Lung (tissue), 11 donors: ENCODE measurements at regions not wholly inside any gene's neighbourhood (a gene's known extent, or its start where the extent isn't known, plus 50 kb on each side); places are given as distances from the start of the nearest gene placed in this dataset.

Experiments used
- ATAC-seq: fragments of 200-7000 bp; cut with Tn5 transposase; one replicate; pipeline ENCODE4 v1.9.1; 2020; ENCODE audit warnings: moderate number of reproducible peaks; ENCODE audit not compliant: insufficient read depth, low FRiP score
- DNase-seq, 3 donors: peaks; one replicate each; pipeline ENCODE4 v3.0.0-alpha.2; 2013 to 2017
- H3K27ac ChIP-seq, 2 donors: one replicate each; pipeline ENCODE4 v1.5.1; 2013; ENCODE audit warnings: mild to moderate bottlenecking in 2 of 2, moderate library complexity in 2 of 2, control low read depth in 1 of 2, inconsistent platforms in 1 of 2, low read depth in 1 of 2, low read length in 1 of 2
- H3K27me3 ChIP-seq, 3 donors: one replicate each; pipeline ENCODE4 v1.5.1; 2013; ENCODE audit warnings: low read length in 2 of 3; ENCODE audit not compliant: control insufficient read depth in 3 of 3, insufficient read depth in 3 of 3
- H3K36me3 ChIP-seq, 4 donors: one replicate each; pipeline ENCODE4 v1.5.1; 2013; ENCODE audit warnings: low read length in 4 of 4, mild to moderate bottlenecking in 1 of 4, moderate library complexity in 1 of 4; ENCODE audit not compliant: control insufficient read depth in 4 of 4, insufficient read depth in 4 of 4
- H3K4me1 ChIP-seq, 5 donors: one replicate each; pipeline ENCODE4 v1.5.1; 2013; ENCODE audit warnings: low read length in 5 of 5, mild to moderate bottlenecking in 2 of 5, moderate library complexity in 1 of 5; ENCODE audit not compliant: control insufficient read depth in 5 of 5, insufficient read depth in 5 of 5
- H3K4me3 ChIP-seq: one replicate; pipeline ENCODE4 v1.5.1; 2013; ENCODE audit warnings: mild to moderate bottlenecking, control low read depth, moderate library complexity
- H3K9ac ChIP-seq, 2 donors: one replicate each; pipeline ENCODE4 v1.5.1; 2013; ENCODE audit warnings: low read length in 2 of 2, control low read depth in 1 of 2; ENCODE audit not compliant: insufficient read depth in 1 of 2
- H3K9me3 ChIP-seq, 4 donors: one replicate each; pipeline ENCODE4 v1.5.1; 2013; ENCODE audit warnings: low read length in 3 of 4, mild to moderate bottlenecking in 1 of 4, moderate library complexity in 1 of 4; ENCODE audit not compliant: control insufficient read depth in 4 of 4, insufficient read depth in 3 of 4
- whole genome bisulfite sequencing, 2 donors: extraction: QIAGEN DNeasy Blood & Tissue Kit; methylation state at CpG; one replicate each; pipeline ENCODE4 v1.1.7; 2013; 5-methylcytosine and 5-hydroxymethylcytosine counted together
- TF ChIP-seq, protein P1 (sequence below): IDR thresholded peaks from 2 replicates; pipeline ENCODE4 v1.5.1; 2012; ENCODE audit warnings: mild to moderate bottlenecking; ENCODE audit errors: control extremely low read depth, extremely low read depth
- donor health status: control.
- donor health status: control.
- donor health status: Bipolar disorder and iron deficiency.
- donor health status: healthy.
- donor health status: DM: yes; HTN: yes; CAD: no.

DNA sequence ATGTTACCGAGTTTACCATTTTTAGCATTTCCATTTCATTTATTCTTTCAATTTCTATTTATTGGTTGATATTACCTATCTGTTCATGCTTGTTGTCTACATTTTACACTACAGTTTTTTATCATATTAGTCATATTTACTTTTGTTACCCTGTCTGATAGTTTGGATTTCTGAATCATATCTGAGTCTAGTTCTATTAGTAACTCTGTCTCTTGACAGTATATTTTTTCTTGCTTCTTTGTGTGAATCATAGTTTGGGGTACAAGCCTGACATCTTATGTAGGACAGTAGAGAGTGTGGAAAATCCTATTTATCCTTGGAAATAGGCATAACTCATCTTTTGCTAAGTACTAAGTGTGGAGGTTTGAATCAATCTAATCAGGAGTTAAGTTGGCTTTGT is 263.9 kb upstream of the SESN3 start:
- Histone ChIP-seq H3K27ac (no peak overlapping the region), H3K27me3 (no peaks in the 10 kb centered on the region), H3K9ac (no peak overlapping the region), H3K36me3 (no peaks in the 10 kb centered on the region), H3K4me3 (no peak overlapping the region), H3K4me1 (peaks cover 0 to 2% (median 0%) of the 10 kb centered on the region in 5 donors), H3K9me3 (peaks cover 0 to 3% (median 0%) of the 10 kb centered on the region in 4 donors)
- DNase-seq, result no peak
- no peak for ATAC-seq
- TF ChIP-seq, protein P1, sequence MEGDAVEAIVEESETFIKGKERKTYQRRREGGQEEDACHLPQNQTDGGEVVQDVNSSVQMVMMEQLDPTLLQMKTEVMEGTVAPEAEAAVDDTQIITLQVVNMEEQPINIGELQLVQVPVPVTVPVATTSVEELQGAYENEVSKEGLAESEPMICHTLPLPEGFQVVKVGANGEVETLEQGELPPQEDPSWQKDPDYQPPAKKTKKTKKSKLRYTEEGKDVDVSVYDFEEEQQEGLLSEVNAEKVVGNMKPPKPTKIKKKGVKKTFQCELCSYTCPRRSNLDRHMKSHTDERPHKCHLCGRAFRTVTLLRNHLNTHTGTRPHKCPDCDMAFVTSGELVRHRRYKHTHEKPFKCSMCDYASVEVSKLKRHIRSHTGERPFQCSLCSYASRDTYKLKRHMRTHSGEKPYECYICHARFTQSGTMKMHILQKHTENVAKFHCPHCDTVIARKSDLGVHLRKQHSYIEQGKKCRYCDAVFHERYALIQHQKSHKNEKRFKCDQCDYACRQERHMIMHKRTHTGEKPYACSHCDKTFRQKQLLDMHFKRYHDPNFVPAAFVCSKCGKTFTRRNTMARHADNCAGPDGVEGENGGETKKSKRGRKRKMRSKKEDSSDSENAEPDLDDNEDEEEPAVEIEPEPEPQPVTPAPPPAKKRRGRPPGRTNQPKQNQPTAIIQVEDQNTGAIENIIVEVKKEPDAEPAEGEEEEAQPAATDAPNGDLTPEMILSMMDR, result no peak
- WGBS, 2 donors, result 97 to 98% methylated on average over 1 of the region's 1 CpG

DNA sequence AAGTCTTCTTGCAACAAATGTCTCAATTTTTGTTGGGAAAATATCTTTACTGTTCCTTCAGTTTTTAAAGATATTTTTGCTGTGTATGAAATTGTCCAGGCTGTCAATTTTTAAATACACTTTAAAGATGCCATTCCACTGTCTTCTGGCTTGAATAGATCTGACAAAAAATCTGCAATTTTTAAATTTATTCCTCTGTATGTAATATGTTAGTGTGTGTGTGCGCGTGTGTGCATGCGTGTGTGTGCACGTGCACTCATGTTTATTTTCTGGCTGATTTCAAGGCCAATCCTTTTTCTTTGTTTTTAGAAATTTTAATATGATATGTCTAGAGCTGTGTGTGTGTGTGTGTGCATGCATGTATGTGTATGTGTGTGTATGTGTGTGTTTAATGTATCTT is 263.2 kb upstream of the SESN3 start:
- Histone ChIP-seq H3K4me3 (no peak overlapping the region), H3K36me3 (no peaks in the 10 kb centered on the region), H3K9ac (no peak overlapping the region), H3K9me3 (peaks cover 0 to 3% (median 0%) of the 10 kb centered on the region in 4 donors), H3K4me1 (peaks cover 0 to 2% (median 0%) of the 10 kb centered on the region in 5 donors), H3K27me3 (no peaks in the 10 kb centered on the region), H3K27ac (no peak overlapping the region)
- TF ChIP-seq, protein P1, result no peak
- ATAC-seq (no peak), DNase-seq (no peak)
- 96 to 98% methylated on average over 4 of the region's 4 CpGs for WGBS, 2 donors

DNA sequence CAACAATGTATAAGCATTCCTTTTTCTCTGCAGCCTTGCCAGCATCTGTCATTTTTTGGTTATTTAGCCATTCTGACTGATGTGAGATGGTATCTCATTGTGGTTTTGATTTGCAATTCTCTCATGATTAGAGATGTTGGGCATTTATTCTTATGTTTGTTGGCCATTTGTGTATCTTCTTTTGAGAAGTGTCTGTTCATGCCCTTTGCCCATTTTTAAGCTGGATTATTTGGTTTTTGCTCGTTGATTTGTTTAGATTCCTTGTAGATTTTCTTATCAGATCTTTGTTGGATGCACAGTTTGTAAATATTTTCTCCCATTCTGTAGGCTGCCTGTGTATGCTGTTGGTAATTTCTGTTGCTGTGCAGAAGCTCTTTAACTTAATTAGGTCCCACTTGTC is 259.6 kb upstream of the SESN3 start:
- Histone ChIP-seq H3K4me1 (no peaks in the 10 kb centered on the region), H3K9me3 (peaks cover 0 to 3% (median 0%) of the 10 kb centered on the region in 4 donors), H3K4me3 (no peak overlapping the region), H3K9ac (no peak overlapping the region), H3K27ac (no peak overlapping the region), H3K27me3 (no peaks in the 10 kb centered on the region), H3K36me3 (no peaks in the 10 kb centered on the region)
- WGBS, 2 donors, result 64 to 77% methylated on average over 1 of the region's 1 CpG
- DNase-seq, result no peak
- TF ChIP-seq, protein P1, result no peak
- no peak for ATAC-seq

DNA sequence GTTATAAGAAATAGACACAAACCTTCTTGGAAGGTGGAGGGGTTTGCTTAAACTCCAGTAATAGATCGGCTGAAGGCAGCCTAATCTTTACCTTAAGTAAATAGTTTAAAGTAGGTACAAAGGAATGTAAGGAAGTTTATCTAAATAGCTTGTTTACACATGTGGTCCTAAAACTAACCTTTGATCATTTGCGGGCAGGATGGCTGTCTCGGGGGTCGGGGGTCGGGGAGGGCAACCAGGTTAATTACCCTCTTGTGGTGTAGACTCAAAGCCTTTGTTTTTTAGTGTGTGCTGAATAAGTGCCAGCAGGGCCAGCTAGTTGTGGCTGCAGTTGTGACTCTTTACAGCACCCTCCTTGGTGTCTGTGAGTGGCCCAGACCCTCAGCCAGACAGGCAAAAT is 256.9 kb upstream of the SESN3 start:
- Histone ChIP-seq H3K4me3 (no peak overlapping the region), H3K4me1 (no peaks in the 10 kb centered on the region), H3K27ac (no peak overlapping the region), H3K9me3 (peaks cover 0 to 3% (median 0%) of the 10 kb centered on the region in 4 donors), H3K9ac (no peak overlapping the region), H3K36me3 (no peaks in the 10 kb centered on the region), H3K27me3 (no peaks in the 10 kb centered on the region)
- ATAC-seq (no peak), DNase-seq (no peak)
- WGBS, 2 donors, result 45 to 72% methylated on average over 5 of the region's 5 CpGs
- TF ChIP-seq, protein P1, result no peak
